HepG2 (cell line): ENCODE measurements at regions not wholly inside any gene's neighbourhood (a gene's known extent, or its start where the extent isn't known, plus 50 kb on each side); places are given as distances from the start of the nearest gene placed in this dataset.
A peak's percentile ranks its signal among the peaks of the same experiment; 100 is the strongest.

Experiments
- ATAC-seq: fragments of 200-7000 bp; cut with Tn5 transposase; 3 replicates; pipeline ENCODE4 v1.9.1; 2020; ENCODE audit warnings: mild to moderate bottlenecking, moderate library complexity
- BruUV-seq: library from RNA; stranded (reverse); fragments of 400-500 nt; replicated peaks from 2 replicates; lab custom pipeline; 2021; lab: Mats Ljungman, UMichigan
- CTCF ChIA-PET: fragments of 300-600 bp; formaldehyde crosslinking; extraction: SDS; loops from one replicate; lab custom pipeline; 2021; ENCODE audit warnings: low total read pairs, inconsistent platforms, low intra/inter-chr PET ratio; lab: Yijun Ruan, JAX
- POLR2A ChIA-PET: fragments of 350-600 bp; sonication (Branson Sonifier 250); formaldehyde crosslinking; loops from one replicate; lab custom pipeline; 2020; ENCODE audit warnings: antibody characterized with exemption, inconsistent platforms; lab: Yijun Ruan, JAX
- DNase-seq: peaks from one replicate; pipeline ENCODE4 v3.0.0-alpha.2; 2015; ENCODE audit warnings: low spot score
- FAIRE-seq: peaks from 3 replicates; lab custom pipeline; 2011; peaks lifted over from hg19 to GRCh38; lab: Jason Lieb, UNC
- H2AFZ ChIP-seq: one replicate; pipeline ENCODE4 v1.6.1; 2011; ENCODE audit warnings: low read length, inconsistent platforms
- H3K27ac ChIP-seq: fragments of 300-600 bp; 3 replicates; pipeline ENCODE4 v1.8.0; 2011; ENCODE audit warnings: mixed run types, mild to moderate bottlenecking, mixed read lengths, low read length, inconsistent platforms; ENCODE audit not compliant: insufficient read depth; ENCODE audit errors: extremely low read length
- H3K27me3 ChIP-seq, 2 experiments: fragments of 200-600 bp in 1 of 2; 2 replicates in 1 of 2; 3 replicates in 1 of 2; pipeline versions ENCODE4 v1.6.0 to v1.8.0; 2011; ENCODE audit warnings: low read length in 2 of 2, mild to moderate bottlenecking in 2 of 2, moderate library complexity in 2 of 2, inconsistent platforms in 1 of 2; ENCODE audit not compliant: insufficient read depth in 2 of 2, control insufficient read depth in 1 of 2
- H3K36me3 ChIP-seq, 2 experiments: fragments of 200-600 bp in 1 of 2; replicated peaks in 1 of 2; 2 replicates in 1 of 2; 3 replicates in 1 of 2; pipeline versions ENCODE4 v1.5.1 to v1.8.0; 2011; ENCODE audit warnings: low read length in 2 of 2, inconsistent platforms in 1 of 2; ENCODE audit not compliant: insufficient read depth in 2 of 2, control insufficient read depth in 1 of 2
- H3K4me1 ChIP-seq: 2 replicates; pipeline ENCODE4 v1.5.1; 2012; ENCODE audit warnings: low read length, inconsistent platforms; ENCODE audit not compliant: insufficient read depth
- H3K4me2 ChIP-seq: 2 replicates; pipeline ENCODE4 v1.6.0; 2011; ENCODE audit warnings: low read depth, low read length, inconsistent platforms
- H3K4me3 ChIP-seq, 3 experiments: fragments of 200-600 bp in 1 of 3; sonication (generic), shearing (Covaris generic) in 1 of 3; replicated peaks in 1 of 3; 2 replicates each; pipeline ENCODE4 v1.5.1; 2011 to 2016; ENCODE audit warnings: low read length in 3 of 3, inconsistent platforms in 2 of 3, low read depth in 2 of 3, mild to moderate bottlenecking in 2 of 3, control low read depth in 1 of 3, mixed read lengths in 1 of 3; ENCODE audit not compliant: insufficient read depth in 1 of 3
- H3K79me2 ChIP-seq: one replicate; pipeline ENCODE4 v1.6.1; 2011; ENCODE audit warnings: low read length, inconsistent platforms; ENCODE audit not compliant: insufficient read depth
- H3K9ac ChIP-seq: 2 replicates; pipeline ENCODE4 v1.6.0; 2011; ENCODE audit warnings: mild to moderate bottlenecking, low read depth, low read length, inconsistent platforms; ENCODE audit not compliant: insufficient read depth
- H3K9me3 ChIP-seq: 2 replicates; pipeline ENCODE4 v1.5.1; 2012; ENCODE audit warnings: mild to moderate bottlenecking, low read length
- H4K20me1 ChIP-seq: 2 replicates; pipeline ENCODE4 v1.6.0; 2011; ENCODE audit warnings: inconsistent platforms, mild to moderate bottlenecking, low read length, moderate library complexity; ENCODE audit not compliant: insufficient read depth
- E2F2 ChIP-seq: sonication (generic); formaldehyde crosslinking; IDR thresholded peaks from 2 replicates; pipeline ENCODE4 v1.4.0; 2020; ENCODE audit warnings: missing genetic modification reagents, borderline replicate concordance
- EHMT2 ChIP-seq: fragments of 200-600 bp; sonication (generic); IDR thresholded peaks from 2 replicates; pipeline ENCODE4 v1.7.0; 2017; ENCODE audit warnings: antibody characterized with exemption, low read depth, low read length, borderline replicate concordance
- ELK4 ChIP-seq: sonication (generic); formaldehyde crosslinking; IDR thresholded peaks from 2 replicates; pipeline ENCODE4 v1.9.0; 2021; ENCODE audit warnings: missing genetic modification reagents, borderline replicate concordance
- ETV6 ChIP-seq: sonication (generic); formaldehyde crosslinking; conservative IDR thresholded peaks from 2 replicates; pipeline ENCODE4 v1.4.0; 2020; ENCODE audit warnings: missing genetic modification reagents
- GLI4 ChIP-seq: sonication (generic); formaldehyde crosslinking; IDR thresholded peaks from 2 replicates; pipeline ENCODE4 v1.5.1; 2020; ENCODE audit warnings: missing genetic modification reagents, mild to moderate bottlenecking, moderate library complexity, borderline replicate concordance
- JUN ChIP-seq: sonication (generic); formaldehyde crosslinking; IDR thresholded peaks from 2 replicates; pipeline ENCODE4 v1.4.0; 2020; ENCODE audit warnings: mild to moderate bottlenecking, missing genetic modification reagents
- NCOA2 ChIP-seq: sonication (generic); formaldehyde crosslinking; IDR thresholded peaks from 2 replicates; pipeline ENCODE4 v1.8.0; 2022; ENCODE audit warnings: inconsistent platforms
- POLR2A ChIP-seq, 2 experiments: IDR thresholded peaks; 2 replicates each; pipeline ENCODE4 v1.6.1; 2011; ENCODE audit warnings: low read depth in 2 of 2, low read length in 2 of 2, mild to moderate bottlenecking in 1 of 2, moderate library complexity in 1 of 2; ENCODE audit not compliant: insufficient read depth in 1 of 2
- RAD51 ChIP-seq: fragments of 450-650 bp; IDR thresholded peaks from 2 replicates; pipeline ENCODE4 v1.6.1; 2016; ENCODE audit warnings: borderline replicate concordance
- SKIL ChIP-seq: sonication (generic); formaldehyde crosslinking; IDR thresholded peaks from 2 replicates; pipeline ENCODE4 v1.8.0; 2022; ENCODE audit warnings: missing genetic modification reagents, mild to moderate bottlenecking, moderate library complexity, borderline replicate concordance
- SMARCC2 ChIP-seq: fragments of 450-650 bp; IDR thresholded peaks from 2 replicates; pipeline ENCODE4 v1.6.1; 2017; ENCODE audit warnings: antibody characterized with exemption, mild to moderate bottlenecking
- THAP9 ChIP-seq: sonication (generic); formaldehyde crosslinking; IDR thresholded peaks from 2 replicates; pipeline ENCODE4; 2020; ENCODE audit warnings: missing genetic modification reagents, mild to moderate bottlenecking, borderline replicate concordance
- ZFP36 ChIP-seq: fragments of 150-350 bp; IDR thresholded peaks from 2 replicates; pipeline ENCODE4 v1.6.1; 2018; ENCODE audit warnings: borderline replicate concordance, low read length, low read depth; ENCODE audit not compliant: partially characterized antibody
- ZFP36L2 ChIP-seq: sonication (generic); formaldehyde crosslinking; IDR thresholded peaks from 2 replicates; pipeline ENCODE4 v1.4.0; 2020; ENCODE audit warnings: missing genetic modification reagents
- ZNF232 ChIP-seq: sonication (generic); formaldehyde crosslinking; IDR thresholded peaks from 2 replicates; pipeline ENCODE4 v1.4.0; 2020; ENCODE audit warnings: missing genetic modification reagents, borderline replicate concordance
- ZSCAN9 ChIP-seq: IDR thresholded peaks from 2 replicates; pipeline ENCODE4 v1.6.1; 2016; ENCODE audit warnings: borderline replicate concordance
- WGBS: methylation state at CpG from one replicate; pipeline ENCODE4 v1.1.6; 2017; ENCODE audit warnings: low lambda C conversion rate; 5-methylcytosine and 5-hydroxymethylcytosine counted together
- in situ Hi-C: cut with HindIII; loops from 2 replicates; pipeline ENCODE4 v1.10.0; 2017; ENCODE audit warnings: low pct_unique_long_range_greater_than_20kb; ENCODE audit not compliant: extremely low pct_ligation_motif_present
- intact Hi-C: fragments of 100-400 bp; cut with micrococcal nuclease; formaldehyde crosslinking; loops from one replicate; pipeline ENCODE4 v1.10.0; 2022; ENCODE audit not compliant: unreplicated experiment

GRCh38 chr11:131231317-131231940 lies 139.0 kb upstream of the NTM start (continued):
- TF ChIP-seq ZNF232 (CRISPR knock-in tag) (no peak), ZFP36L2 (CRISPR knock-in tag) (no peak), ELK4 (no peak), RAD51 (peak; percentile 60; the same call in 1 of the 2 replicates), GLI4 (no peak), JUN (CRISPR knock-in tag) (no peak)

- no peak overlapping the region for H3K4me2 ChIP-seq
- no peak overlapping the region for H2AFZ ChIP-seq
- no peak for DNase-seq
- no peaks in the 10 kb centered on the region for H3K9me3 ChIP-seq
- no peak overlapping the region for H3K4me3 ChIP-seq
- no TSS peak for BruUV-seq
- WGBS, result 11% methylated on average over 4 of the region's 4 CpGs
- peaks cover 0 to 15% of the 10 kb centered on the region in 2 experiments; a peak in 2 of 5 replicates for H3K27me3 ChIP-seq
- ChIA-PET POLR2A (no interaction called here), CTCF (no interaction called here)
- no peaks in the 10 kb centered on the region for H3K36me3 ChIP-seq
- H3K79me2 ChIP-seq, result no peaks in the 10 kb centered on the region
- FAIRE-seq, result no peak
- in situ Hi-C loops, result no loop called here
- no peak for ATAC-seq
- intact Hi-C loops, result no loop called here
- H3K27ac ChIP-seq, result no peak overlapping the region
- H4K20me1 ChIP-seq, result no peaks in the 10 kb centered on the region
- no peaks in the 10 kb centered on the region for H3K4me1 ChIP-seq
- H3K9ac ChIP-seq, result no peak overlapping the region
- no peak for TF ChIP-seq SKIL (CRISPR knock-in tag)
- TF ChIP-seq POLR2A (IDR thresholded peaks at IDR 0.05; ENCODE audit: insufficient read depth in 1 of 2, low read depth in 2 of 2, low read length in 2 of 2), result no peak
- TF ChIP-seq THAP9 (CRISPR knock-in tag), result no peak
- no peak for TF ChIP-seq E2F2 (CRISPR knock-in tag)
- TF ChIP-seq NCOA2 (CRISPR knock-in tag), result no peak
- no peak for TF ChIP-seq EHMT2
- no peak for TF ChIP-seq ZFP36
- no peak for TF ChIP-seq ETV6 (CRISPR knock-in tag)
- TF ChIP-seq SMARCC2, result no peak
- TF ChIP-seq ZSCAN9 (CRISPR knock-in tag), result no peak
Measured at GRCh38 chr11:131232261-131232660, 138.2 kb upstream of the NTM start.
